Liver (tissue), 8 donors: ENCODE measurements at regions not wholly inside any gene's neighbourhood (a gene's known extent, or its start where the extent isn't known, plus 50 kb on each side); places are given as distances from the start of the nearest gene placed in this dataset.

Source experiments
- DNase-seq: peaks from one replicate; pipeline ENCODE4 v3.0.0-alpha.2; 2017; ENCODE audit warnings: low spot score
- H3K27ac ChIP-seq, 2 donors: one replicate each; pipeline ENCODE4 v1.7.0; 2013; ENCODE audit warnings: inconsistent platforms in 2 of 2, low read length in 2 of 2, control low read depth in 1 of 2, low read depth in 1 of 2, mild to moderate bottlenecking in 1 of 2
- H3K27me3 ChIP-seq, 4 donors: one replicate each; pipeline versions ENCODE4 v1.6.1 to v1.7.0; 2013; ENCODE audit warnings: low read length in 3 of 4, inconsistent platforms in 1 of 4, mild to moderate bottlenecking in 1 of 4, moderate library complexity in 1 of 4; ENCODE audit not compliant: control insufficient read depth in 4 of 4, insufficient read depth in 4 of 4
- H3K36me3 ChIP-seq, 4 donors: one replicate each; pipeline versions ENCODE4 v1.6.1 to v1.7.0; 2013; ENCODE audit warnings: low read length in 3 of 4, mild to moderate bottlenecking in 3 of 4, low read depth in 1 of 4, moderate library complexity in 1 of 4; ENCODE audit not compliant: control insufficient read depth in 4 of 4, insufficient read depth in 3 of 4
- H3K4me1 ChIP-seq, 4 donors: one replicate each; pipeline versions ENCODE4 v1.6.1 to v1.7.0; 2013; ENCODE audit warnings: low read length in 3 of 4, mild to moderate bottlenecking in 3 of 4, moderate library complexity in 1 of 4; ENCODE audit not compliant: control insufficient read depth in 4 of 4, insufficient read depth in 4 of 4
- H3K4me3 ChIP-seq, 3 donors: one replicate each; pipeline versions ENCODE4 v1.6.1 to v1.7.0; 2013; ENCODE audit warnings: low read length in 3 of 3, control low read depth in 1 of 3, low read depth in 1 of 3, mild to moderate bottlenecking in 1 of 3
- H3K9ac ChIP-seq, 2 donors: one replicate each; pipeline ENCODE4 v1.7.0; 2013; ENCODE audit warnings: low read length in 2 of 2, mild to moderate bottlenecking in 2 of 2, moderate library complexity in 2 of 2, control low read depth in 1 of 2, low read depth in 1 of 2
- H3K9me3 ChIP-seq, 4 donors: one replicate each; pipeline versions ENCODE4 v1.6.1 to v1.7.0; 2013; ENCODE audit warnings: low read length in 3 of 4; ENCODE audit not compliant: control insufficient read depth in 4 of 4
- CTCF ChIP-seq: fragments of 150-350 bp; IDR thresholded peaks from 2 replicates; pipeline ENCODE4 v1.5.1; 2017; ENCODE audit warnings: improper control_type of control experiment, low read depth, low read length; ENCODE audit not compliant: missing input control
- EGR1 ChIP-seq, 2 donors: IDR thresholded peaks; 2 replicates each; pipeline ENCODE4 v1.6.1; 2016 to 2018; ENCODE audit warnings: antibody characterized with exemption in 2 of 2, low read depth in 2 of 2
- FOXA1 ChIP-seq: IDR thresholded peaks from 2 replicates; pipeline ENCODE4 v1.6.1; 2016; ENCODE audit warnings: antibody characterized with exemption
- FOXA2 ChIP-seq: IDR thresholded peaks from 2 replicates; pipeline ENCODE4 v1.6.1; 2016; ENCODE audit warnings: antibody characterized with exemption
- GABPA ChIP-seq, 2 donors: IDR thresholded peaks in 1 of 2; conservative IDR thresholded peaks in 1 of 2; 2 replicates each; pipeline ENCODE4 v1.6.1; 2016; ENCODE audit warnings: antibody characterized with exemption in 2 of 2, mild to moderate bottlenecking in 1 of 2, moderate library complexity in 1 of 2
- HNF4A ChIP-seq, 2 donors: conservative IDR thresholded peaks; 2 replicates each; pipeline ENCODE4 v1.6.1; 2016; ENCODE audit warnings: antibody characterized with exemption in 2 of 2, mild to moderate bottlenecking in 2 of 2
- HNF4G ChIP-seq: IDR thresholded peaks from 2 replicates; pipeline ENCODE4 v1.6.1; 2016; ENCODE audit warnings: antibody characterized with exemption
- JUND ChIP-seq, 2 donors: IDR thresholded peaks; 2 replicates each; pipeline ENCODE4 v1.6.1; 2016; ENCODE audit warnings: antibody characterized with exemption in 2 of 2
- MAX ChIP-seq: IDR thresholded peaks from 2 replicates; pipeline ENCODE4 v1.6.1; 2016; ENCODE audit warnings: antibody characterized with exemption
- NR2F2 ChIP-seq: IDR thresholded peaks from 2 replicates; pipeline ENCODE4 v1.6.1; 2016; ENCODE audit warnings: antibody characterized with exemption
- RAD21 ChIP-seq, 2 donors: IDR thresholded peaks; 2 replicates each; pipeline ENCODE4 v1.6.1; 2016; ENCODE audit warnings: antibody characterized with exemption in 2 of 2, mild to moderate bottlenecking in 2 of 2
- RXRA ChIP-seq, 2 donors: IDR thresholded peaks; 2 replicates each; pipeline ENCODE4 v1.6.1; 2017 to 2018; ENCODE audit warnings: antibody characterized with exemption in 2 of 2, mild to moderate bottlenecking in 1 of 2
- SP1 ChIP-seq: IDR thresholded peaks from 2 replicates; pipeline ENCODE4 v1.6.1; 2018; ENCODE audit warnings: antibody characterized with exemption, mild to moderate bottlenecking
- TAF1 ChIP-seq: conservative IDR thresholded peaks from 2 replicates; pipeline ENCODE4 v1.6.1; 2016; ENCODE audit warnings: antibody characterized with exemption, mild to moderate bottlenecking
- YY1 ChIP-seq: IDR thresholded peaks from 2 replicates; pipeline ENCODE4 v1.6.1; 2016; ENCODE audit warnings: antibody characterized with exemption, mild to moderate bottlenecking
- WGBS: extraction: QIAGEN DNeasy Blood & Tissue Kit; methylation state at CpG from one replicate; pipeline ENCODE4 v1.1.7; 2013; 5-methylcytosine and 5-hydroxymethylcytosine counted together
- TF ChIP-seq, protein P1 (sequence below): IDR thresholded peaks from 2 replicates; pipeline ENCODE4 v1.6.1; 2016; ENCODE audit warnings: antibody characterized with exemption
- TF ChIP-seq, protein P2 (sequence below): IDR thresholded peaks from 2 replicates; pipeline ENCODE4 v1.6.1; 2016; ENCODE audit warnings: antibody characterized with exemption
- TF ChIP-seq, protein P3 (sequence below): IDR thresholded peaks from 2 replicates; pipeline ENCODE4 v1.6.1; 2016; ENCODE audit warnings: antibody characterized with exemption, mild to moderate bottlenecking
- donor health status: healthy.
- donor health status: healthy.
- donor health status: healthy.
- donor health status: healthy.
- donor health status: healthy.

DNA sequence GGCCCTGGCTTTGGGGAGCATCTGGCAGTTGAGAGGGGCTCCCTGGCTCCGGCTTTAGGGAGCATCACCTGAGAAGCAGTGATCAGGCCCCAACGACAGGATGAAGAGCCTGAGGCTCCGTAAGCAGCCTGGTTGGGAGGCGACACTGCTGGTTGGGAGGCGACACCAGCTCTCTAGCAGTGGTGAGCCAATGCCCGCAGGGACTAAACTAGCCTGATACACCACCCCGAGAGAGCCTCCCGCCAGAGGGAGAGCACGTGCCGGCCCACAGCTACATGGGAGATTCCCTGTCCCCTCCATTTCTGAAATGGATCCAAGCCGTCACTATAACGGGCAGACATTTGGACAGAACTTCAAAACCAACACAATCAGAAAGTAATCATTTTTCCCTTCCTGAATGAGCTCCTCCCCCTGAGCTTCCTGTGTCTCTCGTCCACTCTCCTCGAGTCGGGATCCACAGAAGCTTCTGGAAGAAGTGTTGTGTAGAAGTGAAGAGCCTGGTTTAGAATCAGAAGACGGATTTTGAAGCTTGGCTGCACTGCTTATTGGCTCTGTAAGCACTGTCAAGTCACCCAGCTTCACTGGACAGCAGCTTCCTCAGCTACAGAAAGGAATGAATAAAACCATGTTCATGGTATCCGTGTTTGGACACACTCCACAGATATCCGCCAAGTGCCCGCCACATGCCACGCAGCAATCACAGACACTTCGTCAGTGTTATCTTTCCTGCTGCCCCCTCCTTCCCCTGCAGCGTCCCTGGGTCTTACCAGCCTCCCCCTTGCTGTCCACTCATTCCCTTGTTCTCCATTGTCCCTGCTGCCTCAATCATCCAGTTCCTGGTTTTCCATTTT is 199.6 kb downstream of the TTLL2 start:
- H3K9ac ChIP-seq, result no peak overlapping the region
- DNase-seq, result no peak
- no peaks in the 10 kb centered on the region for H3K9me3 ChIP-seq
- no peaks in the 10 kb centered on the region for H3K36me3 ChIP-seq
- 80% methylated on average over 22 of the region's 22 CpGs for WGBS
- TF ChIP-seq GABPA (IDR thresholded peaks at IDR 0.05 in 1 of 2, conservative IDR thresholded peaks at IDR 0.05 in 1 of 2), result no peak
- TF ChIP-seq NR2F2, result no peak
- no peak for TF ChIP-seq FOXA2
- TF ChIP-seq, protein P1, sequence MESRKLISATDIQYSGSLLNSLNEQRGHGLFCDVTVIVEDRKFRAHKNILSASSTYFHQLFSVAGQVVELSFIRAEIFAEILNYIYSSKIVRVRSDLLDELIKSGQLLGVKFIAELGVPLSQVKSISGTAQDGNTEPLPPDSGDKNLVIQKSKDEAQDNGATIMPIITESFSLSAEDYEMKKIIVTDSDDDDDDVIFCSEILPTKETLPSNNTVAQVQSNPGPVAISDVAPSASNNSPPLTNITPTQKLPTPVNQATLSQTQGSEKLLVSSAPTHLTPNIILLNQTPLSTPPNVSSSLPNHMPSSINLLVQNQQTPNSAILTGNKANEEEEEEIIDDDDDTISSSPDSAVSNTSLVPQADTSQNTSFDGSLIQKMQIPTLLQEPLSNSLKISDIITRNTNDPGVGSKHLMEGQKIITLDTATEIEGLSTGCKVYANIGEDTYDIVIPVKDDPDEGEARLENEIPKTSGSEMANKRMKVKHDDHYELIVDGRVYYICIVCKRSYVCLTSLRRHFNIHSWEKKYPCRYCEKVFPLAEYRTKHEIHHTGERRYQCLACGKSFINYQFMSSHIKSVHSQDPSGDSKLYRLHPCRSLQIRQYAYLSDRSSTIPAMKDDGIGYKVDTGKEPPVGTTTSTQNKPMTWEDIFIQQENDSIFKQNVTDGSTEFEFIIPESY, result no peak
- TF ChIP-seq JUND (IDR thresholded peaks at IDR 0.05), result no peak
- TF ChIP-seq TAF1, result no peak
- TF ChIP-seq, protein P2, sequence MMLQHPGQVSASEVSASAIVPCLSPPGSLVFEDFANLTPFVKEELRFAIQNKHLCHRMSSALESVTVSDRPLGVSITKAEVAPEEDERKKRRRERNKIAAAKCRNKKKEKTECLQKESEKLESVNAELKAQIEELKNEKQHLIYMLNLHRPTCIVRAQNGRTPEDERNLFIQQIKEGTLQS, result no peak
- no peak for TF ChIP-seq HNF4G
- TF ChIP-seq CTCF, result no peak
- no peak for TF ChIP-seq SP1
- no peak for TF ChIP-seq MAX
- no peak for TF ChIP-seq FOXA1
- no peak for TF ChIP-seq RAD21 (IDR thresholded peaks at IDR 0.05)
- no peak for TF ChIP-seq RXRA (IDR thresholded peaks at IDR 0.05)
- no peak for TF ChIP-seq HNF4A (conservative IDR thresholded peaks at IDR 0.05)
- no peak for TF ChIP-seq EGR1 (IDR thresholded peaks at IDR 0.05; ENCODE audit: low read depth in 2 of 2)
- no peak for TF ChIP-seq YY1
- TF ChIP-seq, protein P3, sequence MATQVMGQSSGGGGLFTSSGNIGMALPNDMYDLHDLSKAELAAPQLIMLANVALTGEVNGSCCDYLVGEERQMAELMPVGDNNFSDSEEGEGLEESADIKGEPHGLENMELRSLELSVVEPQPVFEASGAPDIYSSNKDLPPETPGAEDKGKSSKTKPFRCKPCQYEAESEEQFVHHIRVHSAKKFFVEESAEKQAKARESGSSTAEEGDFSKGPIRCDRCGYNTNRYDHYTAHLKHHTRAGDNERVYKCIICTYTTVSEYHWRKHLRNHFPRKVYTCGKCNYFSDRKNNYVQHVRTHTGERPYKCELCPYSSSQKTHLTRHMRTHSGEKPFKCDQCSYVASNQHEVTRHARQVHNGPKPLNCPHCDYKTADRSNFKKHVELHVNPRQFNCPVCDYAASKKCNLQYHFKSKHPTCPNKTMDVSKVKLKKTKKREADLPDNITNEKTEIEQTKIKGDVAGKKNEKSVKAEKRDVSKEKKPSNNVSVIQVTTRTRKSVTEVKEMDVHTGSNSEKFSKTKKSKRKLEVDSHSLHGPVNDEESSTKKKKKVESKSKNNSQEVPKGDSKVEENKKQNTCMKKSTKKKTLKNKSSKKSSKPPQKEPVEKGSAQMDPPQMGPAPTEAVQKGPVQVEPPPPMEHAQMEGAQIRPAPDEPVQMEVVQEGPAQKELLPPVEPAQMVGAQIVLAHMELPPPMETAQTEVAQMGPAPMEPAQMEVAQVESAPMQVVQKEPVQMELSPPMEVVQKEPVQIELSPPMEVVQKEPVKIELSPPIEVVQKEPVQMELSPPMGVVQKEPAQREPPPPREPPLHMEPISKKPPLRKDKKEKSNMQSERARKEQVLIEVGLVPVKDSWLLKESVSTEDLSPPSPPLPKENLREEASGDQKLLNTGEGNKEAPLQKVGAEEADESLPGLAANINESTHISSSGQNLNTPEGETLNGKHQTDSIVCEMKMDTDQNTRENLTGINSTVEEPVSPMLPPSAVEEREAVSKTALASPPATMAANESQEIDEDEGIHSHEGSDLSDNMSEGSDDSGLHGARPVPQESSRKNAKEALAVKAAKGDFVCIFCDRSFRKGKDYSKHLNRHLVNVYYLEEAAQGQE, result no peak
- H3K27me3 ChIP-seq, result no peaks in the 10 kb centered on the region
- H3K4me1 ChIP-seq, result no peaks in the 10 kb centered on the region
- H3K27ac ChIP-seq, result no peak overlapping the region
- H3K4me3 ChIP-seq, result no peak overlapping the region
